Omental fat pad (tissue), 3 donors: ENCODE measurements at regions not wholly inside any gene's neighbourhood (a gene's known extent, or its start where the extent isn't known, plus 50 kb on each side); places are given as distances from the start of the nearest gene placed in this dataset.
"Not testable (repeated sequence)": the region's sequence is repeated elsewhere in the genome, so short reads cannot be mapped to it uniquely, and the experiment has no call there.

ENCODE experiments used
- ATAC-seq: fragments of 150-250 bp; one replicate; pipeline ENCODE4 v1.9.1; 2016; ENCODE audit warnings: mild to moderate bottlenecking, moderate library complexity; ENCODE audit not compliant: low FRiP score
- DNase-seq: peaks from one replicate; pipeline ENCODE4 v3.0.0-alpha.2; 2019; ENCODE audit warnings: low spot score
- CTCF ChIP-seq, 3 donors: fragments of 450-650 bp; IDR thresholded peaks; one replicate each; pipeline ENCODE4 v1.5.1; 2016 to 2017; ENCODE audit warnings: antibody characterized with exemption in 3 of 3, mild to moderate bottlenecking in 3 of 3, moderate library complexity in 2 of 3

- ATAC-seq (no peak), DNase-seq (no peak)
- no peak for TF ChIP-seq CTCF (IDR thresholded peaks at IDR 0.05)
Measured at GRCh38 chr13:111626371-111627305, 306.2 kb downstream of the TEX29 start.

GRCh38 chr13:111627596-111627995 lies 307.2 kb downstream of the TEX29 start:
- no peak for ATAC-seq
- no peak for TF ChIP-seq CTCF (IDR thresholded peaks at IDR 0.05)
- no peak for DNase-seq

GRCh38 chr13:111629016-111629415 lies 308.6 kb downstream of the TEX29 start:
- DNase-seq = no peak

GRCh38 chr13:111629457-111629856 lies 309.0 kb downstream of the TEX29 start:
- no peak for ATAC-seq
- TF ChIP-seq CTCF (IDR thresholded peaks at IDR 0.05) = no peak
- no peak for DNase-seq

More at GRCh38 chr13:111629016-111629415, 308.6 kb downstream of the TEX29 start:
- no peak for ATAC-seq
- no peak for TF ChIP-seq CTCF (IDR thresholded peaks at IDR 0.05)

GRCh38 chr13:111629926-111630325 lies 309.5 kb downstream of the TEX29 start:
- ATAC-seq (no peak), DNase-seq (no peak)
- no peak for TF ChIP-seq CTCF (IDR thresholded peaks at IDR 0.05)

GRCh38 chr13:111630406-111630805 lies 310.0 kb downstream of the TEX29 start:
- no peak for TF ChIP-seq CTCF (IDR thresholded peaks at IDR 0.05)
- no peak for ATAC-seq
- DNase-seq = no peak

- DNase-seq, ATAC-seq: not testable (repeated sequence)
Measured at GRCh38 chr13:111631271-111631670, 310.8 kb downstream of the TEX29 start.
